ENCODE measurements at regions not wholly inside any gene's neighbourhood (a gene's known extent, or its start where the extent isn't known, plus 50 kb on each side); places are given as distances from the start of the nearest gene placed in this dataset.

GRCh38 chr2:48254839-48255238, 59.6 kb upstream of the FOXN2 start:
- ATAC-seq (no peak), DNase-seq (ENCODE audit: low spot score) (no peak)
- Histone ChIP-seq H3K27ac (ENCODE audit: low read depth) (no peak overlapping the region), H3F3A (replicated peaks; ENCODE audit: low read depth) (no peaks in the 10 kb centered on the region), H3K79me2 (replicated peaks; ENCODE audit: insufficient read depth) (no peaks in the 10 kb centered on the region), H3K4me3 (no peak overlapping the region), H3K27me3 (ENCODE audit: insufficient read depth) (no peaks in the 10 kb centered on the region), H3K4me2 (no peak overlapping the region), H2AFZ (no peak overlapping the region), H3K9me2 (ENCODE audit: insufficient read depth) (peaks cover 6% of the 10 kb centered on the region; the same call in 1 of the 2 replicates), H4K20me1 (replicated peaks; ENCODE audit: insufficient read depth) (no peaks in the 10 kb centered on the region), H3K4me1 (ENCODE audit: insufficient read depth) (no peaks in the 10 kb centered on the region; the same call in 1 of the 2 replicates), H3K36me3 (ENCODE audit: insufficient read depth) (no peaks in the 10 kb centered on the region)
- Mint-ChIP-seq H3K27me3 (ENCODE audit: insufficient read depth, low read depth, poor library complexity) (no peaks in the 10 kb centered on the region), H3K36me3 (ENCODE audit: low read depth) (no peaks in the 10 kb centered on the region), H3K27ac (no peak overlapping the region), H3K9me3 (no peaks in the 10 kb centered on the region), H3K4me3 (no peak overlapping the region), H3K4me1 (peaks cover under 1% of the 10 kb centered on the region; the same call in 2 of the 3 replicates)
- TF ChIP-seq, protein P1, sequence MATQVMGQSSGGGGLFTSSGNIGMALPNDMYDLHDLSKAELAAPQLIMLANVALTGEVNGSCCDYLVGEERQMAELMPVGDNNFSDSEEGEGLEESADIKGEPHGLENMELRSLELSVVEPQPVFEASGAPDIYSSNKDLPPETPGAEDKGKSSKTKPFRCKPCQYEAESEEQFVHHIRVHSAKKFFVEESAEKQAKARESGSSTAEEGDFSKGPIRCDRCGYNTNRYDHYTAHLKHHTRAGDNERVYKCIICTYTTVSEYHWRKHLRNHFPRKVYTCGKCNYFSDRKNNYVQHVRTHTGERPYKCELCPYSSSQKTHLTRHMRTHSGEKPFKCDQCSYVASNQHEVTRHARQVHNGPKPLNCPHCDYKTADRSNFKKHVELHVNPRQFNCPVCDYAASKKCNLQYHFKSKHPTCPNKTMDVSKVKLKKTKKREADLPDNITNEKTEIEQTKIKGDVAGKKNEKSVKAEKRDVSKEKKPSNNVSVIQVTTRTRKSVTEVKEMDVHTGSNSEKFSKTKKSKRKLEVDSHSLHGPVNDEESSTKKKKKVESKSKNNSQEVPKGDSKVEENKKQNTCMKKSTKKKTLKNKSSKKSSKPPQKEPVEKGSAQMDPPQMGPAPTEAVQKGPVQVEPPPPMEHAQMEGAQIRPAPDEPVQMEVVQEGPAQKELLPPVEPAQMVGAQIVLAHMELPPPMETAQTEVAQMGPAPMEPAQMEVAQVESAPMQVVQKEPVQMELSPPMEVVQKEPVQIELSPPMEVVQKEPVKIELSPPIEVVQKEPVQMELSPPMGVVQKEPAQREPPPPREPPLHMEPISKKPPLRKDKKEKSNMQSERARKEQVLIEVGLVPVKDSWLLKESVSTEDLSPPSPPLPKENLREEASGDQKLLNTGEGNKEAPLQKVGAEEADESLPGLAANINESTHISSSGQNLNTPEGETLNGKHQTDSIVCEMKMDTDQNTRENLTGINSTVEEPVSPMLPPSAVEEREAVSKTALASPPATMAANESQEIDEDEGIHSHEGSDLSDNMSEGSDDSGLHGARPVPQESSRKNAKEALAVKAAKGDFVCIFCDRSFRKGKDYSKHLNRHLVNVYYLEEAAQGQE (IDR thresholded peaks at IDR 0.05; ENCODE audit: unreplicated experiment): no peak
- no peak for TF ChIP-seq ETS1 (IDR thresholded peaks at IDR 0.05)
- no peak for TF ChIP-seq STAT1 (IDR thresholded peaks at IDR 0.05; ENCODE audit: unreplicated experiment)
- no peak for TF ChIP-seq EZH2 (IDR thresholded peaks at IDR 0.05; ENCODE audit: low read depth, unreplicated experiment)
- TF ChIP-seq NANOG (IDR thresholded peaks at IDR 0.05; ENCODE audit: borderline replicate concordance): no peak
- TF ChIP-seq EZH2phosphoT487 (IDR thresholded peaks at IDR 0.05; ENCODE audit: unreplicated experiment): no peak
- no peak for TF ChIP-seq CTCF (conservative IDR thresholded peaks at IDR 0.05; ENCODE audit: low read depth in 2 of 2)
- TF ChIP-seq ZNF331 (CRISPR knock-in tag; IDR thresholded peaks at IDR 0.05; ENCODE audit: low read depth): no peak
- TF ChIP-seq POLR2AphosphoS5 (IDR thresholded peaks at IDR 0.05; ENCODE audit: low read depth): no peak
- no peak for TF ChIP-seq ZNF114 (CRISPR knock-in tag; IDR thresholded peaks at IDR 0.05)
- TF ChIP-seq, protein P2, sequence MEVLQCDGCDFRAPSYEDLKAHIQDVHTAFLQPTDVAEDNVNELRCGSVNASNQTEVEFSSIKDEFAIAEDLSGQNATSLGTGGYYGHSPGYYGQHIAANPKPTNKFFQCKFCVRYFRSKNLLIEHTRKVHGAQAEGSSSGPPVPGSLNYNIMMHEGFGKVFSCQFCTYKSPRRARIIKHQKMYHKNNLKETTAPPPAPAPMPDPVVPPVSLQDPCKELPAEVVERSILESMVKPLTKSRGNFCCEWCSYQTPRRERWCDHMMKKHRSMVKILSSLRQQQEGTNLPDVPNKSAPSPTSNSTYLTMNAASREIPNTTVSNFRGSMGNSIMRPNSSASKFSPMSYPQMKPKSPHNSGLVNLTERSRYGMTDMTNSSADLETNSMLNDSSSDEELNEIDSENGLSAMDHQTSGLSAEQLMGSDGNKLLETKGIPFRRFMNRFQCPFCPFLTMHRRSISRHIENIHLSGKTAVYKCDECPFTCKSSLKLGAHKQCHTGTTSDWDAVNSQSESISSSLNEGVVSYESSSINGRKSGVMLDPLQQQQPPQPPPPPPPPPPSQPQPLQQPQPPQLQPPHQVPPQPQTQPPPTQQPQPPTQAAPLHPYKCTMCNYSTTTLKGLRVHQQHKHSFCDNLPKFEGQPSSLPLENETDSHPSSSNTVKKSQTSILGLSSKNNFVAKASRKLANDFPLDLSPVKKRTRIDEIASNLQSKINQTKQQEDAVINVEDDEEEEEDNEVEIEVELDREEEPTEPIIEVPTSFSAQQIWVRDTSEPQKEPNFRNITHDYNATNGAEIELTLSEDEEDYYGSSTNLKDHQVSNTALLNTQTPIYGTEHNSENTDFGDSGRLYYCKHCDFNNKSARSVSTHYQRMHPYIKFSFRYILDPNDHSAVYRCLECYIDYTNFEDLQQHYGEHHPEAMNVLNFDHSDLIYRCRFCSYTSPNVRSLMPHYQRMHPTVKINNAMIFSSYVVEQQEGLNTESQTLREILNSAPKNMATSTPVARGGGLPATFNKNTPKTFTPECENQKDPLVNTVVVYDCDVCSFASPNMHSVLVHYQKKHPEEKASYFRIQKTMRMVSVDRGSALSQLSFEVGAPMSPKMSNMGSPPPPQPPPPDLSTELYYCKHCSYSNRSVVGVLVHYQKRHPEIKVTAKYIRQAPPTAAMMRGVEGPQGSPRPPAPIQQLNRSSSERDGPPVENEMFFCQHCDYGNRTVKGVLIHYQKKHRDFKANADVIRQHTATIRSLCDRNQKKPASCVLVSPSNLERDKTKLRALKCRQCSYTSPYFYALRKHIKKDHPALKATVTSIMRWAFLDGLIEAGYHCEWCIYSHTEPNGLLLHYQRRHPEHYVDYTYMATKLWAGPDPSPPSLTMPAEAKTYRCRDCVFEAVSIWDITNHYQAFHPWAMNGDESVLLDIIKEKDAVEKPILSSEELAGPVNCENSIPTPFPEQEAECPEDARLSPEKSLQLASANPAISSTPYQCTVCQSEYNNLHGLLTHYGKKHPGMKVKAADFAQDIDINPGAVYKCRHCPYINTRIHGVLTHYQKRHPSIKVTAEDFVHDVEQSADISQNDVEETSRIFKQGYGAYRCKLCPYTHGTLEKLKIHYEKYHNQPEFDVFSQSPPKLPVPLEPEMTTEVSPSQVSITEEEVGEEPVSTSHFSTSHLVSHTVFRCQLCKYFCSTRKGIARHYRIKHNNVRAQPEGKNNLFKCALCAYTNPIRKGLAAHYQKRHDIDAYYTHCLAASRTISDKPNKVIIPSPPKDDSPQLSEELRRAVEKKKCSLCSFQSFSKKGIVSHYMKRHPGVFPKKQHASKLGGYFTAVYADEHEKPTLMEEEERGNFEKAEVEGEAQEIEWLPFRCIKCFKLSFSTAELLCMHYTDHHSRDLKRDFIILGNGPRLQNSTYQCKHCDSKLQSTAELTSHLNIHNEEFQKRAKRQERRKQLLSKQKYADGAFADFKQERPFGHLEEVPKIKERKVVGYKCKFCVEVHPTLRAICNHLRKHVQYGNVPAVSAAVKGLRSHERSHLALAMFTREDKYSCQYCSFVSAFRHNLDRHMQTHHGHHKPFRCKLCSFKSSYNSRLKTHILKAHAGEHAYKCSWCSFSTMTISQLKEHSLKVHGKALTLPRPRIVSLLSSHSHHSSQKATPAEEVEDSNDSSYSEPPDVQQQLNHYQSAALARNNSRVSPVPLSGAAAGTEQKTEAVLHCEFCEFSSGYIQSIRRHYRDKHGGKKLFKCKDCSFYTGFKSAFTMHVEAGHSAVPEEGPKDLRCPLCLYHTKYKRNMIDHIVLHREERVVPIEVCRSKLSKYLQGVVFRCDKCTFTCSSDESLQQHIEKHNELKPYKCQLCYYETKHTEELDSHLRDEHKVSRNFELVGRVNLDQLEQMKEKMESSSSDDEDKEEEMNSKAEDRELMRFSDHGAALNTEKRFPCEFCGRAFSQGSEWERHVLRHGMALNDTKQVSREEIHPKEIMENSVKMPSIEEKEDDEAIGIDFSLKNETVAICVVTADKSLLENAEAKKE (CRISPR knock-in tag; IDR thresholded peaks at IDR 0.05): no peak
- no peak for TF ChIP-seq JUNB (IDR thresholded peaks at IDR 0.05; ENCODE audit: unreplicated experiment)
- no peak for TF ChIP-seq CREB1 (CRISPR knock-in tag; IDR thresholded peaks at IDR 0.05; ENCODE audit: low read depth)

Data from GM23338 (cell line).